ENCODE measurements at regions not wholly inside any gene's neighbourhood (a gene's known extent, or its start where the extent isn't known, plus 50 kb on each side); places are given as distances from the start of the nearest gene placed in this dataset.
A peak's percentile ranks its signal among the peaks of the same experiment; 100 is the strongest.

DNA sequence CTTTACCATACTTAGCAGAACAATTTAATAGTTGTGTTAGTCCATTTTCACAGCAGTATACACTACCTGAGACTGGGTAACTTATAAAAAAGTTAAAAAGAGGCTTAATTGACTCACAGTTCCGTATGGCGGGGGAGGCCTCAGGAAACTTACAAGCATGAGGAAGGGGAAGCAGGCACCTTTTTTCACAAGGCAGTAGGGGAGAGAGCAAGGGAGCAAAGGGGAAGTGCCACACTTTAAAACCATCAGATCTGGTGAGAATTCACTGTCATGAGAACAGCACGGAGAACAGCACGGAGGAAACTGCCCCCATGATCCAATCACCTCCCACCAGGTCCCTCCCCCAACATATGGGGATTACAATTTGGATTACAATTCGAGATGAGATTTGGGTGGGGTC lies 269.9 kb downstream of the MTRR start:
- DNase-seq (ENCODE audit: low spot score) = no peak

DNA sequence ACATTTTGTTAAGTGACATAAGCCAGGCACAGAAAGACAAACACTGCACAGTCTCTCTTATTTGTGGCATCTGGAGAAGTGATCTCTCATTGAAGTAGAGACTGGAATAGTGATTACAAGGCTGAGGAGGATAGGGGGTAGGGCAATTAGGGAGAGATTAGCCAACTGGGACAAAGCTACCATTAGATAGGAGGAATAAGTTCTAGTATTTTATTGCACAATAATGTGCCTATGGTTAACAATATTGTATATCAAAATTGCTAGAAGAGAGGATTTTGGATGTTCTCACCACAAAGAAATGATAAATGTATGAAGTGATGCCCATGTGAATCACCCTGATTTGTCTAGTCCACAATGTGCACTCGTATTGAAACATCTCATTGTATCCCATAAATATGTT lies 281.8 kb downstream of the MTRR start:
- DNase-seq (ENCODE audit: low spot score) = no peak

DNA sequence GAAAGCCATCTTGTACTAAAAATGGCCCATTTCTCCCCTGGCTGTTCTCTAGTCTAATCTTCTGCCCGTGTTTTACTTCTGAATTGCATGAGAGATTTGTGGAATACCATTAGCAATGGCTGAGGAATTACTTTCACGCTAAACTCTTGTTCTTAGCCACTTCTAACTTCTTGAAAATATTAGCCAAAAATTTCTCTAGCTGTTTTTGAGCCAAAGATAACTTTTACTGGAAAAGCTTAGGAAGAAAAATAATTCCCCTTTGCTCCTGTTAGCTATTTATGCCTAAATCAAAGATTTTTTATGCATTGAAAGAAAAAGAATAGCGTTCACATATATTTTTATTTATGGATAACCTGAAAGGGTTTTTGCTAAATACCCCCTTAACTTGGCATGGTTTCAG lies 287.8 kb downstream of the MTRR start:
- DNase-seq (ENCODE audit: low spot score) = no peak

DNA sequence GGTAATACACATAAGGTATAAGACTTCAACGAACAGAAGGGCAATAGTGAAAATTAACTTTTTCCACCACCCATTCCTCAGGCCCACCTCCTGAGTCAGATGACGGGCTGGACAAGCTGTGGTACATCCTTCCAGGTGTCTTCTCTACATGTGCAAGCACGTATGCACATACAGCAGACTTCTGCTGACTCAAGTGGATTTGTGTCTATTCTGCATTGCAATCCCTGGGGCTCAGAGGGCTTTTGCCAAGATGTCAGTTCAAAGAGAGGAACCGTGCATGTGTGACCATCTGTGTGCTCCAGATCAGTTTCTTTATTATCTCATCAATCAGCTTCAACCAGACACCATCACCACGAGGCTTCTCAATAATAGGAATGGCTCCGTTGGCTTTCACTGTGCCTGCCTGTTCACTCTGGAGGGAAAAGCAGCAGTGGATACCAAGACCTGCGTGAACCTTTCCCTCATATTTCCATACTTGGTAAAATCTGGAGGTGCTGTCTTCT lies 288.4 kb downstream of the MTRR start:
- no peak for DNase-seq (ENCODE audit: low spot score)

DNA sequence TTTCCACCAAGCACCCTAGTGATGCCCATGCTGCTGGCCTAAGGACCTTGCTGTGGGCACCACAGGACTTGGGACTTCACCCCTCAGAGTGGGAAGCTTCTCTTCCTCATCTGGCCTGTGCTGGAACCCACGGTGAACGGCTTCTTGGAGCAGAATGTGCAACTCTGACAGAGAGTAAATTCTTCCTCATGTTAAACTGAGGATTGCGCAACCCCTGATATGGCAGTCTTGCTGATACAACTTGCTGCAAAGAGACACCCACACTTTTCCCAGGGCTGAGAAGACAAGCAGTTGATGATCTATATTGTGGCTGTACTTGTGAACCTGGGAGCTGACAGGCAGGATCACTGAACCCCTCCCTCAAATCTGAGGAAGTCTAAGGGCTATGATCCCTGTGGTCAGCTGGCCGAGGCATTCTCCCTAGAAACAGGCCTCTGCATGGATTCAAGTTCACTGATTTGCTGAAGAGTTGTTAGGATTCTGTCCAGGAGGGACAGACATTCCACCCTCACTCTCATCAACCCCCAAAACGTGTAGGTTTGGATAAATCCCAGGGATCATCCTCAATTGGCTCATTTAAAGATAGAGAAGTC lies 307.2 kb downstream of the MTRR start:
- no peak for DNase-seq (ENCODE audit: low spot score)

DNA sequence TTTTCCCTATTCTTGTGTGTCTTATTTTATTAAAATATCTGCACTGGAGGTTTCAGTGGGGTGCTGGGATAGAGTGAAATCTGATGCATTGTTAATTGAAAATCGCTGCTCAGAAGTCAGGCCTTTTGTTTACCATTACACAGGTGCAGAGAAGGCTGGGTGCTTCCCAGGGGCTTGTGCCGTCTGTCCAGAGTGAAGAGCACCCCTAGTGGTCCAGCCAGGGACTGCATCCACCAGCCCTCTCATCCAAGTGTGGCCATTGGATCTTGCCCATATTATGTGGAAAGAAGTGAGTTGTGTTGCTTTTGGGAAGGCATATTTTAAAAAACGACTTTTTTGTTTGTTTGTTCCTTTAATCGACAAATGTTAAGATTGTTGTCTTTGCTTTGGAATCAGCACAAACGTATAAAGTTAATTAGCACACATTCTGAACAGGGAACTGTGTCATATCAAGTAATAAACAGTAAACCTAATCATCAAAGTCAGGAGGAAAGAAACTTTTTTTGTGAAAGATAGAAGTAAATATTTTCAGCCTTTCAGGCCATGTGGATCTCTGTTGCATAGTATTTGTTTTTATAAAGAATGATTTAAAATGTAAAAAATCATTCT lies 315.6 kb downstream of the MTRR start:
- DNase-seq (ENCODE audit: low spot score) = peak; percentile 16

DNA sequence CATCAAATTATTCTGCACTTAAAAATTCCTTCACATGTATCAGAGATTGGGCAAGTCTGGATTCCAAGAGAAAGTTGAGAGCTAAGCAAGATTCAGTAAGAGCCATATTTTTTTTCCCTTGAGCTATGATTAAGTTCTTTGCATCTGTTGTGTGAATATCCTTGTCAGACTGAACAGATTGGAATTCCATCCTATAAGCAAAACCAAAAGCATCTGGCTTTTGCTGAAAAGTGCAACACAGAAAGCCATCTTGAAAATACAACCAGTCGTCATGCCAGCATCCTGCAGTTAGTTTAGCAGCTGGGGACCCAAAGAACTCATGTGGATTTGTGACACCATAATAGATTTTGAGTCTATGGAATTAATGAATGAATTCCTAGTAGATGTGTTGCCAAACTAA lies 316.9 kb downstream of the MTRR start:
- DNase-seq (ENCODE audit: low spot score) = no peak

DNA sequence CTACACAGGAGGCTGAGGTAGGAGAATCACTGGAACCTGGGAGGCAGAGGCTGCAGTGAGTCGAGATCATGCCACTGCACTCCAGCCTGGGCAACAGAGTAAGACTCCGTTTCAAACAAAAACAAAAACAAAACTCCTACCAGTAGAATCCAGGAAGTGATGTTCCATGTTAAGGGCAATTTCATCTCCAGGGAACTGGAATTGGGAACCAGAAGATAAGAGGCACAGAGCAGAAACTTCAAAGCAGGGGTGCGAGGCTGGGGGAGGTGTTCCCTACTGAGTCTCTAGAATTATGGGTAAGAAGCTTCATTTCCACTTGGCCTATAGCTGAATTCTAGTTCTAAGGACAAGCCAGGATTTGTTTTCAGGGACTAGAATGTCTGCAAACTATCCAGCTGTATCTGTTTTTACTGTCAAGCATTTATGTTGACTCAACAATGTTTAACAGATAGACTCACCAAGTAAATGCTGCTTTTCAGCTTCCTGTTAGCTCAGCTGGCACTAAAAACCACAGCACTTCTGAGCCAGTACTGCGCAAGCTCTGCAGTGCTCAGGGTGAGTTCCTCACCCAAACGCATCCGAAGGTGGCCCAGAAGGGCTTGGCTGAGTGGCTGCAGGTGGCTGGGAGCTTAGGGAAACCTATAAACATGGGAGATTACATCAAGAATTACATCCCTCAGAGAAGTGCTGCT lies 320.1 kb downstream of the MTRR start:
- DNase-seq (ENCODE audit: low spot score) = no peak

DNA sequence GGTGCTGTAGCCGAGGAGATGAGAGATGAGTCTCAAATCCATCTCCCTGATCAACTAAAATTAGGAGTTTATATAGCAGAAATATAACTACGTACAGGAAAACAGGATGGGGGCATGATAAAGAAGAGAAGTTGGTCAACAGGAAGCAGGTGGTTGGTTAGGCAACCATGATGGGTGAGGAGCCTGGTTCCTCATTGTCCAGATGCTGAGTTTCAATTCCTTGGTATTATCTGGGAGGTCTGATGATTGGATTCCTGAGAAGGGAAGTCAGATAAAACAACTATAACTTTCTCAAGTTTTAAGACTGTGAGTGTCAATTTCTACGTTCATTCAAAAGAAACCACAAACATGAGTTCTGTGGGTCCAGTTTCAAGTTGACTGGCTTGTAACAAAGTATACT lies 323.9 kb downstream of the MTRR start:
- DNase-seq (ENCODE audit: low spot score) = no peak

DNA sequence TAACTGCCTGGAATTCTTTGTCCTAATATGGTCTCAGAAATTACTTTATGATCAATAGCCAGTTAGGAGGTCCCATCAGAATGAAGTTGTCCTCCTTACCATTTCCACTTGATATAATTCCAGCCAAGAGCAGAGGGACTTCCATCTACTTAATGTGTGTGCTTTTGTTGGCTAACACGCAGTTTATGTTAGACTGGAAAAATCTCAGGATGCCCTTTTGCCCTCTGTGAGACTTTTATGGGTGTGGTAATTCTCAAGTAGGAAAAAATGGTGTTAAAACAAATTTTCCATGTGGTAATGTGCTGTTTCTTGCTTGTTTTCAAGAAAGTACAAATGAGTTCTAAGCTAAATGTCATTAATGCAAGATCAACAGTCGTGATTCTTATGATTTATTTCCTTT lies 327.1 kb downstream of the MTRR start:
- no peak for DNase-seq (ENCODE audit: low spot score)

DNA sequence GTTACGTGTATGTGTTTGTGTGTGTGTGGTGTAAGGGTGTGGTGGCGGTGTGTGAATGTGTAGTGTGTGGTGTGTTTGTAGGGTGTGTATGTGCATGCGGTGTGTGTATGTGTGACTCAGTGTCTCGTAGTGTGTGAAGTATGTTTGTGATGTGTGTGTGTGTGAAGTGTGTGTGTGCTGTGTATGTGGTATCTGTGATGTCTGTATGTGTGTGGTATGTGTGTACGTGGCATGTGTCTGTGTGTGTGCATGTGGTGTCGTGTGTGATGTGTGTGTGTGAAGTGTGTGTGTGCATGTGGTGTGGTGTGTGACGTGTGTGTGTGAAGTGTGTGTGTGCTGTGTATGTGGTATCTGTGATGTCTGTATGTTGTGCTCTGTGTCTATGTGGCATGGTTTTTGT lies 339.4 kb downstream of the MTRR start:
- DNase-seq (ENCODE audit: low spot score) = no peak

DNA sequence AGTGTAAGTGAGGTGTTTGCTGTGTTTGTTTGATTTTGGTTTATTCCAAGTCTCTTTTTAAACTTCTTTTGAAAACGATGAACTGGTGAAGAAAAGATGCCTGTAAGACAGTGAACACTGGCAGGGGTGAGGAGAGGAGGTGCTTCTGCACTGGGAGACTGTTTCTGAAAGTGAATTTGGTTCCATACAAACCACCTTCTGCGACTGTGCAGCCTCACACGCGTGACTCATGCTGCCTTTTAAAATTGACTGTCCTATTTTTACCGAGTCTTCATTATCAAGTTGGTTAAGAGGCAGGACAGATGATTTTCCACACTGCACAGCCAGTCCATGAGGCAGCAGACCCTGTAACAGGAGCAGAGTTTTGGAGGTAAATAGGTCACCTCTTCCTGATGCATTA lies 340.6 kb downstream of the MTRR start:
- DNase-seq (ENCODE audit: low spot score) = no peak

DNA sequence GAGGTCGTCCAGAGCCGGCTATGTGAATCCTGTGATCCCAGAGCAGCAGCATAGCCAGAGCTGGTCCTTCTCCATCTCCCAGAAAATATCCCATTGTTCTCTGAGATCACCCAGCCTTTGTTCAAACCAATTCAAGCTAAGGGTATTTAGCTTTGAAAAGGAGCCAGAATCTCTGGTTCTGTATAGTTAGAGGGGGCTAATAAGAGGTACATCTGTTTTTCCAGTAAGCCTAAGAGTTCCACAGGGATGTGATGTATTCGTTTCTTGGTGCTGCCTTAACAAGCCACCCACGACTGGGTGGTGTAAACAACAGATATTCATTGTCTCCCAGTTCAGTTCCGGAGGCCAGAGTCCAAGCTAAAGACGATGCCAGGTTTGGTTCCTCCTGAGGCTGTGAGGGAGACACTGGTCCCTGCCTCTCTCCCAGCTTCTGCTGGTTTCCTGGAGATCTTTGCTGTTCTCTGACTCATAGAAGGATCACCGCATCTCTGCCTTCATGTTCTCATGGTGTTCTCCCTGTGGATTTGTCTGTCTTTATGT lies 344.8 kb downstream of the MTRR start:
- DNase-seq (ENCODE audit: low spot score) = no peak

DNA sequence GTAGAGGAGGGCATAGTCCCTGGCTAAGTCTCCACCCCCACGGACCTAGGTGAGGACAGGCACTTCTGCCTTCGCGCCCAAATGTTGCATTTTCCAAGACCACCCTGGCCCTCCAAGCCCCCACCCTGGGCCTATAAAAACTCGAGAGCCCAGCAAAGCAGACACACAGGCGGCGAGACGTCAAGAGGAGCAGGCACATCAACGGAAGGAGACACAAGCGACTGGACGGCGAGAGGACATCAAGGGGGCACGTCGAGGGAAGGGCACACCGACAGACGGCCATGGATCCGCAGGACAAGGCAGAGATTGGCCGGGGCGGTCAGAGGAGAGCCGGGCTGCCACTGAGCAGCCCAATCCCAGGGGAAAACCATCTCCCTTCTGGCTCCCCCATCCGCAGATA lies 348.0 kb downstream of the MTRR start:
- DNase-seq (ENCODE audit: low spot score) = no peak

DNA sequence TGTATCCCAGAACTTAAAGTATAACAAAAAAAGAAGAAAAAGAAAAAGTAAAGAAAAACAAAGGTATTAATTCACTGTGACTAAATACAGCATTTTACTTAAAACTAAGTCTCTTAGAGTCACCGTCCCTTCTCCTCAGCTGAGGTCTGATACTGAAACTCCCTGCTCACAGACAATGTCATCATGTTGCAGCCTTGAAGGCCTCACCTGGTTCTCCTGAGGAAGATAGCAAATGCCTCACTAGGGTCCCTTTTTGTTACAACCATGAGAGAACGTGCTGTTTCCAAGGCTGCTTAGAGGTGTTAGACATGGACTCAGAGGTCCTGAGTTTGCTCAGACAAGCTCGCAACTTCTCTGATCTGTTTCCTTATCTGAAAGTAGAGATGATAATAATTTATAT lies 357.2 kb downstream of the MTRR start:
- no peak for DNase-seq (ENCODE audit: low spot score)

DNA sequence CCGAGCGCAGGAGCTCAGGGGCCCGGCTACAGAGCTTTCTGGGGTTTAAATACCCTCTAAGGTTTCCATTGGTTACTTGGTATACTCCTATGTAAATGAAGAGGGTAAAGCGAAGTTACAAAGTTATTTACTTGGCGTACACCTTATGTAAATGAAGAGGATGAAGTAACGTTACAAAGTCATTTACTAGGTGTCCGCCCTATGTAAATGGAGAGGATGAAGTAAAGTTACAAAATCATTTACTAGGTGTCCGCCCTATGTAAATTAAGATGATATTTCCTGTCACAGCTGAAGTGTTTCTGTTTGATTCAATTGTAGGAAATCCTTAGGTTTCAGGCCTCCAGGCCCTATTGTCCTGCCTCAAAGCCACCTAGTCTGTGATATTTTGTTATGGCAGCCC lies 358.2 kb downstream of the MTRR start:
- no peak for DNase-seq (ENCODE audit: low spot score)

DNA sequence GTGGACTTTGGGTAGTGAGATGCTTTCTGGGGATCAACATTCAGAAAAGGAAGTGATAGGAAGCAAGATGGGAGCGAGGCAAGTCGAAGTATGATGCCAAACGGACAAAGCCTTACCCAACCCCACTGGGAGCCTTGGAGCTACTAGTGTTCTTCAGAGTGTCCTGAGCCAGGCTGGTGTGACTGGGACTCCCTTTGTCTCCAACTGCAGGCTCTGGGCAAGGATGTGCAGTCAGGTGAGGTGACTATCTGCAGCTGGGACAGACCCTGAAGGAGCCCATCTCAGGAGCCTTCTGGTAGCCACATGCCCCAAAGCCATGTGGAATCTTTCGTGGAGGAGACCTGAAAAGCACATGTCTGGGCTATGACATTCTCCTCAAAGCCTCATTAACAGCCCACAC lies 360.6 kb downstream of the MTRR start:
- DNase-seq (ENCODE audit: low spot score) = no peak

DNA sequence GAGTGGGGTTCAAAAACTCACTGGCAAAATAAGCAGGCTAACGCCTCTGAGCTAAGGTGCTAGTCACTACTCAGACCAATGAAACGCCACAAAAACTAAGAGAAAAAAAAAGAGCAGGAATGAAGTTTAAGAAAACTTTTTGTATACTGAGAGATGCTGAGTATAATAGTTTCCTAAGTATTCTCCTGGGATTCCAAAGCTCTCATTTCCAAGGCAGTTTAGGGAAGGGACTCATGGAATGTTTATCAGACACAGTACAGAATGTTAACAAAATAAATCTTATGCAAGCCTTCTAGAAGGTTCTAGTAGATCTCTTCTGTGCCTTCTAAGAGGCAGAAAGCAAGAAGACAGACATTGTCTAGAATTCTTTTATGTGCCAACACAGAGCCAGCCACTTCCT lies 361.9 kb downstream of the MTRR start:
- no peak for DNase-seq (ENCODE audit: low spot score)

DNA sequence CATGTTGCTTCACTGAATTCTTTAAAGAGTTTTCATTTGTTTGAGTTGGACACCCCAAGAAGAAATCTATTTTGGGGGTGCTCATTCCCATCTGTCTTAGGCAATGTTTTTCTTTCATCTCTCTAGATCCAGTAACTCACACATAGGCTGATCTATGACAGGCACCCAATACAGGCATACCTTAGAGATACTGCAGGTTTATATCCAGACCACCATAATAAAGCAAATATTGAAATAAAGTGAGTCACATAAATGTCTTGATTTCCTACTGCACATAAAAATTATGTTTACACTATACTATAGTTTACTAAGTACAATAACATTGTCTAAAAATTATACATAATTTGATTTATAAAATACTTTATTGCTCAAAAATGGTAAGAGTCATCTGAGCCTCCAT lies 364.5 kb downstream of the MTRR start:
- DNase-seq (ENCODE audit: low spot score) = no peak

DNA sequence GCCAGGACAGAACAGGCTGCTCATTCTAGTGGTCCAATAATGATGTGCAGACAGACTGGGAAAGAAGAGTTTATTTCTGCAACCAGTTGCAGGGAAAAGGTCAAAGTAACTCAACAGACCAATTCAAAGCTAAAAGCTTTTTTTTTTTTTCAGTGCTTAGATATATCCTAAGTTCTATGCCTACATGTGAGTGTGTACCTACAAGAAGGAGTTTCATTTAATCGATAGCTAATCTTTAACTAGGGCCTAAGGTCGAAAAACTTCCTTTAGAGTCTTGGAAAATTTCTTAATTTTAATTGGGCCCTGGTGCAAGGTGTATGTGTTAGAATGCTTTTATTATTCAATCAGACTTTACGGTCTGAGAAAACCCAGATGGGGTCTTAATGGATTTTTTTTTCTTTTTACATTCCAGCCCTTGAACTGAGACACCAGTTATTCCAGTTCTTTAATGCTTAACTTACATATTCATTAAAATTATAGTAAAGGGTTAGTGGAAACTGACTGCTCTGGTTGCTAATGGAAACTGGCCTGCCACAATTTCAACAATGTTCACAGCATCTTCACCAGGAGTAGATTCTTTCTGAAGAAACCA lies 365.3 kb downstream of the MTRR start:
- no peak for DNase-seq (ENCODE audit: low spot score)

DNA sequence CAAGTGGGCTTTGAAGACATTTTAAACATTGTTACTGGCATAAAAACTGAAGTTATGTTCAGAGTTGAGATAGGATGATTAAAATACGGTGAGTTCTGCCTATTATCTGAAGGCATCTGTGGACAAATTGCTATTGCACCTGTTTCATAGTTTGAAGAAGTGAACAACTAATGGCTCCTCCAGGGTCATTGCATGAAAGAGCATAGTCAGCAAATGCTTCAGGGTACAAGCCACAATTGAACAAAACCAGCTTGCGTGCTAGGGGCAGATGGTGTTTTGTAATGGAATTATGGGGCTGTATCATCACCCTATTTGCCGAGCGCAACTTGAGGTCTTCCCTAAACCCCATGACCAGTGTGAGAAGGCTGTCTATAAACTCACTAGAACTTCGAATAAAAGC lies 369.1 kb downstream of the MTRR start:
- no peak for DNase-seq (ENCODE audit: low spot score)

DNA sequence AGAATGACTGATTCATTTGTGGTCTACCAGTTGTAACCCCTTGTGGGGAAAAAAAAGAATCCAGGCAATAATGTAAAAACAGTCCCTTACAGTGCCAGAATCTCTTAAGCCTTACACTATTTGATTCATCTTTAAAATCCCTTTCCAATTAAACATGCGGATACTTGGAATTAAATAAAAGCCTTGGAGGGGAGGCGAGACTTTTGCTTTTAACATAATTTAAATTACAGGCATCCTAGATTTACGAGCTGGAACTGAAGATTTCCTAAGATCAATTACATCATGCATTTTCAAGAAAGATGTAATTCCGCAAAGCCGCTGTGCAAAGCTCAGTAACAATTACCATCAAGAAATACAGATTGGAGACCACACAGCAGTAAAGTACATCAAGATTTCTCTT lies 370.2 kb downstream of the MTRR start:
- no peak for DNase-seq (ENCODE audit: low spot score)

DNA sequence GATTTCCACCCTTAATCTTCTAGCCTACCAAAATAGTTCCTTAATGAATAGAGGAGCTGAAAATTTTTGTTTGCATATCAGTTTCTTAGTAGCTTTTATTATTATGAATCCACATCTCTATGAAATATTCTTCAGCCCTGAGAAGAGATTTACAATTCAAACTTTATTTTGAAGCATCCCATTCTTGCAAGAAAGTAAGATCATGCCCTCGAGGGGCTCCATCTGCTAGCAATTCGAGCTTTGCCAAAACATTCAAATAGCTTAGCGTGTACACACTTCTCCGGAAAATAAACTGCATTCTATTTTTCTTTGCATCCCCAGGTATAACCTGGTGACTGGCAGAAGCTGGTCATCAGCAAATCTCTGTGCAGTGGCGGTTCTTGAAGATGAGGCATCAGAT lies 370.7 kb downstream of the MTRR start:
- no peak for DNase-seq (ENCODE audit: low spot score)

Data from kidney capillary endothelial cell (primary cell).